ENCODE measurements at regions not wholly inside any gene's neighbourhood (a gene's known extent, or its start where the extent isn't known, plus 50 kb on each side); places are given as distances from the start of the nearest gene placed in this dataset.

DNA sequence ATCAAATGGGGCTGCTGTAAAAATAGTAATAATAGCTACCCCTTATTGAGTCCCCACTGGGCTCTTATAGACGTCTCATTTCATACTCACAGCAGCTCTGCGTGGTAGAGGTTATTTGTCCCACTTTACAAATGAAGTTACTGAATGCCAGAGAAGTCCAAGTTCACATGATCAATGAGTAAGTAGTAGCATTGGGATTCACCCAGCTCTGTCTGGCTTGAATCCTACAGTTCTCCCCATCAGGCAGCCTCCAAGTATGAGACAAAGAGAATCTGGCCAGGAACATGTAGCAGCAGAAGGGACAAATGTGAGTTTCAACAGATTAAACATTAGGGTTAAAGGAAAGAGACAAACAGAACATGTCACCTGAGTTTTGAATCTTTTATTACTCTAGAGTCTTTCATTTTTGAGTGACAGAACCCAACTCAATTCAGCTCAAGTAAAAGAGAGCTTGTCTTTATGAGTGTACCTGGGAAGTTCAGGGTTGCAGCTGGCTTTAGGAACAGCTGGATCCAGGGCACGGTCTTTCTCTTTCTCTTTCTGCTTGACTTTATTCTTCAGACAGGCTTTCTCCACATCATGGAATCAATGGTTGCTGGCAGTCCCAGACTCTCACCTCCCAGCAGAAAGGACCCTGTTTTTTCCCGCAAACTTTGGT is 64.1 kb upstream of the JDP2 start:
- Histone ChIP-seq H3K27me3 (ENCODE audit: insufficient read depth, low read depth) (peaks cover 25% of the 10 kb centered on the region; the same call in 1 of the 2 replicates), H3K9me3 (ENCODE audit: insufficient read depth, low read depth) (no peaks in the 10 kb centered on the region), H2AFZ (no peak overlapping the region), H3K36me3 (ENCODE audit: low read depth) (no peaks in the 10 kb centered on the region), H3K4me2 (no peak overlapping the region), H3F3A (ENCODE audit: insufficient read depth, low read depth) (no peaks in the 10 kb centered on the region), H3K27ac (no peak overlapping the region), H3K4me1 (replicated peaks; ENCODE audit: insufficient read depth) (no peaks in the 10 kb centered on the region), H3K9me2 (ENCODE audit: insufficient read depth) (no peaks in the 10 kb centered on the region), H4K20me1 (ENCODE audit: insufficient read depth) (no peaks in the 10 kb centered on the region), H3K79me2 (ENCODE audit: low read depth) (no peaks in the 10 kb centered on the region), H3K4me3 (no peak overlapping the region)
- ChIA-PET CTCF (no interaction called here), POLR2A (ENCODE audit: unreplicated experiment) (interaction anchor here (0.7 kb wide), 1 partner anchor 54 kb away, joined by 3 read pairs; no protein-coding TSS in a partner anchor)
- intact Hi-C loops (cut with micrococcal nuclease; ENCODE audit: unreplicated experiment), result no loop called here
- TF ChIP-seq EZH2 (IDR thresholded peaks at IDR 0.05; ENCODE audit: low read depth), result no peak
- TF ChIP-seq, protein P1, sequence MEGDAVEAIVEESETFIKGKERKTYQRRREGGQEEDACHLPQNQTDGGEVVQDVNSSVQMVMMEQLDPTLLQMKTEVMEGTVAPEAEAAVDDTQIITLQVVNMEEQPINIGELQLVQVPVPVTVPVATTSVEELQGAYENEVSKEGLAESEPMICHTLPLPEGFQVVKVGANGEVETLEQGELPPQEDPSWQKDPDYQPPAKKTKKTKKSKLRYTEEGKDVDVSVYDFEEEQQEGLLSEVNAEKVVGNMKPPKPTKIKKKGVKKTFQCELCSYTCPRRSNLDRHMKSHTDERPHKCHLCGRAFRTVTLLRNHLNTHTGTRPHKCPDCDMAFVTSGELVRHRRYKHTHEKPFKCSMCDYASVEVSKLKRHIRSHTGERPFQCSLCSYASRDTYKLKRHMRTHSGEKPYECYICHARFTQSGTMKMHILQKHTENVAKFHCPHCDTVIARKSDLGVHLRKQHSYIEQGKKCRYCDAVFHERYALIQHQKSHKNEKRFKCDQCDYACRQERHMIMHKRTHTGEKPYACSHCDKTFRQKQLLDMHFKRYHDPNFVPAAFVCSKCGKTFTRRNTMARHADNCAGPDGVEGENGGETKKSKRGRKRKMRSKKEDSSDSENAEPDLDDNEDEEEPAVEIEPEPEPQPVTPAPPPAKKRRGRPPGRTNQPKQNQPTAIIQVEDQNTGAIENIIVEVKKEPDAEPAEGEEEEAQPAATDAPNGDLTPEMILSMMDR (conservative IDR thresholded peaks at IDR 0.05), result no peak
- no peak for DNase-seq
- BruUV-seq (replicated peaks), result no TSS peak

DNA sequence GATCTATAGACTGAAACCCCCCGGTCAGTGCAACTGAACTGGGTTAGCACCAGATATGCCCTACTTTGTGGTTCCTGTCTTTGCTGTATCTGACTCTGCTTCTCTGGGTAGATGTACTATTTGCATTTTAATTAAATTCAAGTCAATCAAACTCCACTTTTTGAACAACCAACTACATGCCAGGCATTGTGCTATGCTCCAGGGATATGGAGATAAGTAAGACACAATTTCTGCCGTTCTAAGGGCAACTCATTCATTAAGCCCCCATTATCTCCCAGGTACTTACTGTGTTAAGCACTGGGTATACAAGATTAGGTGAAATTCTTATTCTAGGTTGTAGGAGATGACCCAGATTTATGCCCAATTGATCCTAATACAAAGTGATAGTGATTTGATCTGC is 62.7 kb upstream of the JDP2 start:
- no peaks in the 10 kb centered on the region for H3K79me2 ChIP-seq (ENCODE audit: low read depth)
- CTCF ChIA-PET, result no interaction called here
- no peak for DNase-seq
- H3K4me3 ChIP-seq, result no peak overlapping the region
- H3K9me2 ChIP-seq (ENCODE audit: insufficient read depth), result no peaks in the 10 kb centered on the region
- no peaks in the 10 kb centered on the region for H4K20me1 ChIP-seq (ENCODE audit: insufficient read depth)
- no peak for TF ChIP-seq EZH2 (IDR thresholded peaks at IDR 0.05; ENCODE audit: low read depth)
- TF ChIP-seq, protein P1 (conservative IDR thresholded peaks at IDR 0.05), result no peak
- no peaks in the 10 kb centered on the region for H3F3A ChIP-seq (ENCODE audit: insufficient read depth, low read depth)
- H3K4me1 ChIP-seq (replicated peaks; ENCODE audit: insufficient read depth), result no peaks in the 10 kb centered on the region
- H2AFZ ChIP-seq, result no peak overlapping the region
- peaks cover 29% of the 10 kb centered on the region; the same call in 1 of the 2 replicates for H3K27me3 ChIP-seq (ENCODE audit: insufficient read depth, low read depth)
- no peaks in the 10 kb centered on the region for H3K9me3 ChIP-seq (ENCODE audit: insufficient read depth, low read depth)
- intact Hi-C loops (cut with micrococcal nuclease; ENCODE audit: unreplicated experiment), result loop anchor here (5.0 kb wide), 1 partner anchor 48 kb away; no protein-coding TSS in a partner anchor
- H3K4me2 ChIP-seq, result no peak overlapping the region
- H3K27ac ChIP-seq, result no peak overlapping the region
- no TSS peak for BruUV-seq (replicated peaks)
- H3K36me3 ChIP-seq (ENCODE audit: low read depth), result no peaks in the 10 kb centered on the region
- POLR2A ChIA-PET (ENCODE audit: unreplicated experiment), result no interaction called here

- Histone ChIP-seq H3K27me3 (ENCODE audit: insufficient read depth, low read depth) (peaks cover 31% of the 10 kb centered on the region), H3K9me3 (ENCODE audit: insufficient read depth, low read depth) (no peaks in the 10 kb centered on the region), H3F3A (ENCODE audit: insufficient read depth, low read depth) (no peaks in the 10 kb centered on the region), H3K27ac (no peak overlapping the region), H2AFZ (no peak overlapping the region), H3K4me3 (no peak overlapping the region), H3K4me2 (no peak overlapping the region), H3K36me3 (ENCODE audit: low read depth) (no peaks in the 10 kb centered on the region), H3K9me2 (ENCODE audit: insufficient read depth) (no peaks in the 10 kb centered on the region), H4K20me1 (ENCODE audit: insufficient read depth) (no peaks in the 10 kb centered on the region), H3K79me2 (ENCODE audit: low read depth) (no peaks in the 10 kb centered on the region), H3K4me1 (replicated peaks; ENCODE audit: insufficient read depth) (no peaks in the 10 kb centered on the region)
- CTCF ChIA-PET, result no interaction called here
- no peak for DNase-seq
- no TSS peak for BruUV-seq (replicated peaks)
- intact Hi-C loops (cut with micrococcal nuclease; ENCODE audit: unreplicated experiment), result loop anchor here (5.0 kb wide), 1 partner anchor 50 kb away; no protein-coding TSS in a partner anchor
- TF ChIP-seq EZH2 (IDR thresholded peaks at IDR 0.05; ENCODE audit: low read depth), result no peak
- TF ChIP-seq, protein P1 (conservative IDR thresholded peaks at IDR 0.05), result no peak
- POLR2A ChIA-PET (ENCODE audit: unreplicated experiment), result no interaction called here
These were observed 60.9 kb upstream of the JDP2 start for GRCh38 chr14:75366963-75367362.
